GM12891 (cell line): ENCODE measurements at regions not wholly inside any gene's neighbourhood (a gene's known extent, or its start where the extent isn't known, plus 50 kb on each side); places are given as distances from the start of the nearest gene placed in this dataset.

Experiments
- PAX5 ChIP-seq: IDR thresholded peaks from 2 replicates; pipeline ENCODE4 v1.6.1; 2011; ENCODE audit warnings: low read length, moderate library complexity, mild to moderate bottlenecking; ENCODE audit not compliant: insufficient read depth, severe bottlenecking
- POLR2A ChIP-seq: IDR thresholded peaks from 2 replicates; pipeline ENCODE4 v1.6.1; 2011; ENCODE audit warnings: low read depth, low read length, control low read depth
- TAF1 ChIP-seq: IDR thresholded peaks from 2 replicates; pipeline ENCODE4 v1.6.1; 2011; ENCODE audit warnings: low read depth, low read length, control low read depth

- TF ChIP-seq POLR2A, result no peak
- no peak for TF ChIP-seq TAF1
- TF ChIP-seq PAX5, result no peak
These were observed 676.2 kb downstream of the HDGFL1 start for GRCh38 chr6:23245572-23245971.
